Astrocyte of the cerebellum (primary cell): ENCODE measurements at regions not wholly inside any gene's neighbourhood (a gene's known extent, or its start where the extent isn't known, plus 50 kb on each side); places are given as distances from the start of the nearest gene placed in this dataset.
"Not testable (repeated sequence)": the region's sequence is repeated elsewhere in the genome, so short reads cannot be mapped to it uniquely, and the experiment has no call there.

Source experiments
- DNase-seq: peaks from one replicate; pipeline ENCODE4 v3.0.0-alpha.2; 2011; ENCODE audit warnings: low read depth
- H3K4me3 ChIP-seq: 2 replicates; pipeline ENCODE4 v1.5.1; 2011; ENCODE audit warnings: mild to moderate bottlenecking, low read depth, low read length, moderate library complexity
- in situ Hi-C: cut with HindIII; loops from 2 replicates; pipeline ENCODE4 v1.10.0; 2017; ENCODE audit warnings: low sequenced_read_pairs
- TF ChIP-seq, protein P1 (sequence below): IDR thresholded peaks from 2 replicates; pipeline ENCODE4 v1.5.1; 2012; ENCODE audit warnings: low read length, low read depth, moderate library complexity, mild to moderate bottlenecking; ENCODE audit errors: missing control alignments

DNA sequence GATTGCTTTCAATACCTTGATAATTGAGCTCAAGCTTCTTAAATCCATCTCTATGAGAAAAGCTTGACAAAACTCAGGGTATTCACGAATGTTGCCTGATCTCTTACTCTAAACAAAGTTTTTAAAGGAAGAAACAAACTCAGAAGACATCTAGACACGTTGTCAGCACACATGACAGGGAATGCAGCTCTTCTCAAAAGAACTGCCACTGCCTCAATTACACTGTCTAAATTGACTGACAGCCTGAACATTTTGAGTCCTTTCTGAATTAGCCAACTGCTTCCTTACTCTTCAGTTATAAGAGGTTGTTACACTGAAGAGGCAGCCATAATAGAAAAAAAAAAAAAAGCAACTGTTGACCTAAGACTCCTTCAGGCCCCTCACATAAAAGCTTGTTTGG lies 1646.7 kb upstream of the B3GALT2 start:
- TF ChIP-seq, protein P1, sequence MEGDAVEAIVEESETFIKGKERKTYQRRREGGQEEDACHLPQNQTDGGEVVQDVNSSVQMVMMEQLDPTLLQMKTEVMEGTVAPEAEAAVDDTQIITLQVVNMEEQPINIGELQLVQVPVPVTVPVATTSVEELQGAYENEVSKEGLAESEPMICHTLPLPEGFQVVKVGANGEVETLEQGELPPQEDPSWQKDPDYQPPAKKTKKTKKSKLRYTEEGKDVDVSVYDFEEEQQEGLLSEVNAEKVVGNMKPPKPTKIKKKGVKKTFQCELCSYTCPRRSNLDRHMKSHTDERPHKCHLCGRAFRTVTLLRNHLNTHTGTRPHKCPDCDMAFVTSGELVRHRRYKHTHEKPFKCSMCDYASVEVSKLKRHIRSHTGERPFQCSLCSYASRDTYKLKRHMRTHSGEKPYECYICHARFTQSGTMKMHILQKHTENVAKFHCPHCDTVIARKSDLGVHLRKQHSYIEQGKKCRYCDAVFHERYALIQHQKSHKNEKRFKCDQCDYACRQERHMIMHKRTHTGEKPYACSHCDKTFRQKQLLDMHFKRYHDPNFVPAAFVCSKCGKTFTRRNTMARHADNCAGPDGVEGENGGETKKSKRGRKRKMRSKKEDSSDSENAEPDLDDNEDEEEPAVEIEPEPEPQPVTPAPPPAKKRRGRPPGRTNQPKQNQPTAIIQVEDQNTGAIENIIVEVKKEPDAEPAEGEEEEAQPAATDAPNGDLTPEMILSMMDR: no peak
- no peak overlapping the region for H3K4me3 ChIP-seq
- no peak for DNase-seq
- in situ Hi-C loops: no loop called here

DNA sequence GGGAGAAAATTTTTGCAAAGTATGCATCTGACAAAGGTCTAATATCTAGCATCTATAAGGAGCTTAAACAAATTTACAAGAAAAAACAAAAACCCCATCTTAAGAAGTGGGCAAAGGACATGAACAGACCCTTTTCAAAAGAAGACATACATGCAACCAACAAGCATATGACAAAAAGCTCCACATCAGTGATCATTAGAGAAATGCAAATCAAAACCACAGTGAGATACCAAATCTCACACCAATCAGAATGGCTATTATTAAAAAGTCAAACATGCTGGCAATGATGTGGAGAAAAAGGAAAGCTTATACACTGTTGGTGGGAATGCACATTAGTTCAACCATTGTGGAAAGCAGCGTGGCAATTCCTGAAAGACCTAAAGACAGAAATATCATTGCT lies 1645.2 kb upstream of the B3GALT2 start:
- in situ Hi-C loops, H3K4me3 ChIP-seq, DNase-seq: not testable (repeated sequence)

DNA sequence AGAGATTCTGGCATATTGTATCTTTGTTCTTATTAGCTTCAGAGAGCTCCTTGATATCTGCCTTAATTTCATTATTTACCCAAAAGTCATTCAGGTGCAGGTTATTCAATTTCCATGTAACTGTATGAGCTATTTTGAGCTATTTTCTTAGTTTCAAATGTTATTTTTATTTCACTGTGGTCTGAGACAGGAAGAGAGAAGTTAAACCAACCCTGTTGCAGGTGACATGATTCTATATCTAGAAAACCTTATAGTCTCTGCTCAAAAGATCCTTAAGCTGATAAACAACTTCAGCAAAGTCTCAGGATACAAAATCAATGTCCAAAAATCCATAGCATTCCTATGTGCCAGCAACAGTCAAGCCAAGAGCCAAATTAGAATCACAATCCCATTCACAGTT lies 1644.0 kb upstream of the B3GALT2 start:
- in situ Hi-C loops: no loop called here
- no peak overlapping the region for H3K4me3 ChIP-seq
- TF ChIP-seq, protein P1: no peak
- DNase-seq: no peak

DNA sequence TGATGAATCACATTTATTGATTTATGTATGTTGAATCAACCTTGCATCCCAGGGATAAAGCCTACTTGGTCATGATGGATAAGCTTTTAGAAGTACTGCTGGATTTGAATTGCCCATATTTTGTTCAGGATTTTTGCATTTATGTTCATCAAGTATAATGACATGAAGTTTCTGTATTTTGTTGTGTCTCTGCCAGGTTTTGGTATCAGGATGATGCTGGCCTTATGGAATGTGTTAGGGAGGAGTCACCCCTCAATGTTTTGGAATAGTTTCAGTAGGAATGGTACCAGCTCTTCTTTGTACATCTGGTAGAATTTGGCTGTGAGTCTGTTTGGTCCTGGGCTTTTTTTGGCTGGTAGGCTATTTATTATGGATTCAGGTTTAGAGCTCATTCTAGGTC lies 1643.1 kb upstream of the B3GALT2 start:
- in situ Hi-C loops: no loop called here
- TF ChIP-seq, protein P1: no peak
- no peak overlapping the region for H3K4me3 ChIP-seq

DNA sequence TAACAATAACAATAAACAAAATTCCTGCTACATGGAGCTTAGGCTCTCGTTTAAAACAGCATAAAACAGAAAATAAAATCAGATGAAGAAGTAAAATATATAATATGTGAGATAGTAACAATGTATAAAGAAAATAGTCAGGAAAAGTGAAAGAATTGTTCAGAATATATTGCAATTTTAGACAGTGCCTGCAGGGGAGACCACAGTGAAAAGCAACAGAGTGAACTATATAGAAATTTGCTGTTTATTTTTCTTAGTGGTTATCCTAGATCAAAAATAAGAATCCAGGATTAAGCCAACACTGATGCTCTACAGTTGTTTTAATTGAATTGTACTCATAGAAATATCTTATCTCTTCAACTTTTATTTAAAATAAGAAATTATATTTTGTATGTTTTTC lies 1639.0 kb upstream of the B3GALT2 start:
- no peak overlapping the region for H3K4me3 ChIP-seq
- DNase-seq: no peak
- in situ Hi-C loops: no loop called here
- TF ChIP-seq, protein P1: peak; percentile 4

More for the DNA sequence above, 1643.1 kb upstream of the B3GALT2 start:
- no peak for DNase-seq

DNA sequence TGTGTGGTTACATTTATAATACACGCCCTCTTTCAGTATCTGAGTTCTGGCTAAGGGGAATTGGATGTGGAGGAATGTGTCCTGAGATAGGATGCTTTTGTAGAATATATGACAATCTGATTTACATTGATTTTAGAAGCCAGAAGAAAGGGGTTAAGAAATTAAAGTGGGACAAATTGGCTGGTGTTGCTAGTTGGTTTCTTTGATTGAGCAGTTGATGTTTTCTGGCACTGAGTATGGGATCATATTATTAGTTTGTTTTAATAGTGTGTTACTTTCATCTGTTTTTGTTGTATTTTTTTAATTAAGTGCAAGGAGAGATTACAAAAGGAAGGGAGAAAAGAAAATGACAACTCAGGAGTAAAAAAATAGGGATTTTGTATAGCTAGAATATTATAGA lies 1634.7 kb upstream of the B3GALT2 start:
- DNase-seq: no peak
- no peak overlapping the region for H3K4me3 ChIP-seq
- in situ Hi-C loops: no loop called here
- TF ChIP-seq, protein P1: no peak

DNA sequence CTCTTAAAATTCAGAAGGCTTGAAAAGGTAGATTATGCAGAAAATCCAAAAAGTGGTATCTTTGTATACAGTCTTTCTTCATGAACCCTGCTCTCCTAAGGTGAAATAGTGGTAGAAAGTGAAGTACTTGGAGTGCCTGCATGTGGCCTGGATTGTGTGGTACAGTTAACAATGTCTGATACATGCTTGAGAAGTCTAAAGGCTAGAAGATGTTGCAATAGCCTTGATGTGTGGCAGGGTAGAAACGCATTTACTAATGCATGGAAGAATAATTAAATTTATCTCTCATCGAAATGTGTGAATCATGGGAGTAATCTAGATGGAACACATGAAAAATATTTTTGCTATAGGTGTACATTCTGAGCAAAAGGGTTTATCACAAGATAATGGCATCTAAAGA lies 1632.3 kb upstream of the B3GALT2 start:
- in situ Hi-C loops: no loop called here
- TF ChIP-seq, protein P1: no peak
- no peak overlapping the region for H3K4me3 ChIP-seq
- no peak for DNase-seq
